Adrenal gland (tissue), 5 donors: ENCODE measurements at regions not wholly inside any gene's neighbourhood (a gene's known extent, or its start where the extent isn't known, plus 50 kb on each side); places are given as distances from the start of the nearest gene placed in this dataset.

Experiments
- POLR2A ChIP-seq, 2 donors: fragments of 450-650 bp; IDR thresholded peaks; one replicate each; pipeline ENCODE4 v1.6.1; 2017; ENCODE audit warnings: antibody characterized with exemption in 2 of 2, mild to moderate bottlenecking in 2 of 2, moderate library complexity in 1 of 2
- TF ChIP-seq, protein P1 (sequence below), 6 experiments: fragments of 450-650 bp in 4 of 6; fragments of 200-600 bp in 2 of 6; sonication (generic) in 1 of 6; IDR thresholded peaks; 1 replicate in 5 of 6; 2 replicates in 1 of 6; pipeline versions ENCODE4 v1.5.1 to v1.8.0; 2016 to 2021; ENCODE audit warnings: antibody characterized with exemption in 6 of 6, mild to moderate bottlenecking in 2 of 6, moderate library complexity in 1 of 6
- donor health status: DM: no; HTN: no; CAD: no.

DNA sequence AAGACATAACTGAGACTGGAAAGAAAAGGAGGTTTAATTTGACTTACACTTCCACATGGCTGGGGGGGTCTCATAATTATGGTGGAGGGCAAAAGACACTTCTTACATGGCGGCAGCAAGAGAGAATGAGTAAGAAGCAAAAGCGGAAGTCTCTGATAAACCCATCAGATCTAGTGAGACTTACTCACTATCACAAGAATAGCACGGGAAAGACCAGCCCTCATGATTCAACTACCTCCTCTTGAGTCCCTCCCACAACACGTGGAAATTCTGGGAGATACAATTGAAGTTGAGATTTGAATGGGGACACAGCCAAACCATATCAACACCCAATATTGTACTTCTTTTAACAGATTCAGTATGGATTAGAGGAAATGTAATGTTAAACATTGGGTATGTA lies 646.6 kb downstream of the ANKRD50 start:
- TF ChIP-seq, protein P1, sequence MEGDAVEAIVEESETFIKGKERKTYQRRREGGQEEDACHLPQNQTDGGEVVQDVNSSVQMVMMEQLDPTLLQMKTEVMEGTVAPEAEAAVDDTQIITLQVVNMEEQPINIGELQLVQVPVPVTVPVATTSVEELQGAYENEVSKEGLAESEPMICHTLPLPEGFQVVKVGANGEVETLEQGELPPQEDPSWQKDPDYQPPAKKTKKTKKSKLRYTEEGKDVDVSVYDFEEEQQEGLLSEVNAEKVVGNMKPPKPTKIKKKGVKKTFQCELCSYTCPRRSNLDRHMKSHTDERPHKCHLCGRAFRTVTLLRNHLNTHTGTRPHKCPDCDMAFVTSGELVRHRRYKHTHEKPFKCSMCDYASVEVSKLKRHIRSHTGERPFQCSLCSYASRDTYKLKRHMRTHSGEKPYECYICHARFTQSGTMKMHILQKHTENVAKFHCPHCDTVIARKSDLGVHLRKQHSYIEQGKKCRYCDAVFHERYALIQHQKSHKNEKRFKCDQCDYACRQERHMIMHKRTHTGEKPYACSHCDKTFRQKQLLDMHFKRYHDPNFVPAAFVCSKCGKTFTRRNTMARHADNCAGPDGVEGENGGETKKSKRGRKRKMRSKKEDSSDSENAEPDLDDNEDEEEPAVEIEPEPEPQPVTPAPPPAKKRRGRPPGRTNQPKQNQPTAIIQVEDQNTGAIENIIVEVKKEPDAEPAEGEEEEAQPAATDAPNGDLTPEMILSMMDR (IDR thresholded peaks at IDR 0.05) = no peak
- TF ChIP-seq POLR2A (IDR thresholded peaks at IDR 0.05) = no peak
